ENCODE measurements at regions not wholly inside any gene's neighbourhood (a gene's known extent, or its start where the extent isn't known, plus 50 kb on each side); places are given as distances from the start of the nearest gene placed in this dataset.

GRCh38 chr20:58072695-58073671, 155.5 kb downstream of the ANKRD60 start:
- TF ChIP-seq CTCF (IDR thresholded peaks at IDR 0.05) (no peak), ZFX (IDR thresholded peaks at IDR 0.05; ENCODE audit: borderline replicate concordance) (no peak)

Data from 22Rv1 (cell line).